Activated B cell treated with CpG ODN at 0.5 μM for 24 hours (primary cell): ENCODE measurements at regions not wholly inside any gene's neighbourhood (a gene's known extent, or its start where the extent isn't known, plus 50 kb on each side); places are given as distances from the start of the nearest gene placed in this dataset.

Experiments
- ATAC-seq: fragments of 200-7000 bp; cut with Tn5 transposase; one replicate; pipeline ENCODE4 v1.10.0; 2021; ENCODE audit warnings: low read depth, mild to moderate bottlenecking, moderate library complexity
- CTCF ChIA-PET: fragments of 350-600 bp; sonication (Branson Sonifier 250); formaldehyde crosslinking; loops from one replicate; lab custom pipeline; 2021; ENCODE audit warnings: antibody characterized with exemption; lab: Charles Lee
- POLR2A ChIA-PET: fragments of 350-600 bp; sonication (Branson Sonifier 250); formaldehyde crosslinking; loops from one replicate; lab custom pipeline; 2021; ENCODE audit warnings: antibody characterized with exemption; lab: Charles Lee
- DNase-seq: peaks from one replicate; pipeline ENCODE4 v3.0.0; 2022
- H3K27ac Mint-ChIP-seq: one replicate; pipeline ENCODE4 v1.8.0; 2020; ENCODE audit warnings: mixed read lengths
- H3K27me3 Mint-ChIP-seq: one replicate; pipeline ENCODE4 v1.8.0; 2021; ENCODE audit warnings: mixed read lengths
- H3K36me3 Mint-ChIP-seq: one replicate; pipeline ENCODE4 v1.8.0; 2021; ENCODE audit warnings: low read depth, mixed read lengths
- H3K4me1 Mint-ChIP-seq: one replicate; pipeline ENCODE4 v1.8.0; 2021; ENCODE audit warnings: mixed read lengths
- H3K4me3 Mint-ChIP-seq: one replicate; pipeline ENCODE4 v1.8.0; 2020; ENCODE audit warnings: mild to moderate bottlenecking, mixed read lengths
- H3K9me3 Mint-ChIP-seq: one replicate; pipeline ENCODE4 v1.8.0; 2020; ENCODE audit warnings: mixed read lengths
- CTCF ChIP-seq: fragments of 200-600 bp; IDR thresholded peaks from one replicate; pipeline ENCODE4 v1.8.0; 2022; ENCODE audit warnings: antibody characterized with exemption, mild to moderate bottlenecking
- intact Hi-C: fragments of 100-400 bp; cut with micrococcal nuclease; formaldehyde crosslinking; loops from one replicate; pipeline ENCODE4 v1.15.1; 2024

GRCh38 chr3:95627697-95628096, 1186.7 kb upstream of the EPHA6 start:
- ATAC-seq = no peak
- Mint-ChIP-seq H3K36me3 (no peaks in the 10 kb centered on the region), H3K4me1 (no peaks in the 10 kb centered on the region), H3K27ac (no peak overlapping the region), H3K4me3 (no peak overlapping the region), H3K27me3 (no peaks in the 10 kb centered on the region), H3K9me3 (peaks cover 2% of the 10 kb centered on the region)
- no peak for DNase-seq
- intact Hi-C loops = no loop called here
- no peak for TF ChIP-seq CTCF
- ChIA-PET CTCF (no interaction called here), POLR2A (no interaction called here)

- DNase-seq (no peak), ATAC-seq (no peak)
- intact Hi-C loops = no loop called here
- TF ChIP-seq CTCF = no peak
- POLR2A ChIA-PET = no interaction called here
- Mint-ChIP-seq H3K27ac (no peak overlapping the region), H3K27me3 (no peaks in the 10 kb centered on the region), H3K4me1 (no peaks in the 10 kb centered on the region), H3K9me3 (peaks cover 2% of the 10 kb centered on the region), H3K36me3 (no peaks in the 10 kb centered on the region), H3K4me3 (no peak overlapping the region)
- CTCF ChIA-PET = no interaction called here
These were observed 1184.6 kb upstream of the EPHA6 start for GRCh38 chr3:95629802-95630201.

GRCh38 chr3:95645291-95645690, 1169.1 kb upstream of the EPHA6 start:
- H3K27ac Mint-ChIP-seq = no peak overlapping the region
- no peaks in the 10 kb centered on the region for H3K27me3 Mint-ChIP-seq
- H3K4me1 Mint-ChIP-seq = no peaks in the 10 kb centered on the region
- no peak overlapping the region for H3K4me3 Mint-ChIP-seq
- no peak for ATAC-seq
- no peak for DNase-seq
- intact Hi-C loops = no loop called here
- H3K36me3 Mint-ChIP-seq = no peaks in the 10 kb centered on the region
- no peak for TF ChIP-seq CTCF
- ChIA-PET POLR2A (no interaction called here), CTCF (no interaction called here)
- H3K9me3 Mint-ChIP-seq = peaks cover 10% of the 10 kb centered on the region

GRCh38 chr3:95654570-95655362, 1159.6 kb upstream of the EPHA6 start:
- Mint-ChIP-seq H3K27ac (no peak overlapping the region), H3K4me3 (no peak overlapping the region), H3K27me3 (no peaks in the 10 kb centered on the region), H3K9me3 (peaks cover 2% of the 10 kb centered on the region), H3K4me1 (no peaks in the 10 kb centered on the region), H3K36me3 (no peaks in the 10 kb centered on the region)
- no peak for TF ChIP-seq CTCF
- CTCF ChIA-PET = no interaction called here
- POLR2A ChIA-PET = no interaction called here
- no peak for DNase-seq
- no peak for ATAC-seq
- intact Hi-C loops = no loop called here

GRCh38 chr3:95655363-95655986, 1158.9 kb upstream of the EPHA6 start:
- Mint-ChIP-seq H3K9me3 (no peaks in the 10 kb centered on the region), H3K27me3 (no peaks in the 10 kb centered on the region), H3K4me1 (no peaks in the 10 kb centered on the region), H3K4me3 (no peak overlapping the region), H3K36me3 (no peaks in the 10 kb centered on the region), H3K27ac (no peak overlapping the region)
- CTCF ChIA-PET = no interaction called here
- no peak for TF ChIP-seq CTCF
- no peak for ATAC-seq
- DNase-seq = no peak
- POLR2A ChIA-PET = no interaction called here
- intact Hi-C loops = no loop called here
